PC-9 (cell line): ENCODE measurements at regions not wholly inside any gene's neighbourhood (a gene's known extent, or its start where the extent isn't known, plus 50 kb on each side); places are given as distances from the start of the nearest gene placed in this dataset.

ENCODE experiments used
- CTCF ChIP-seq: fragments of 200-600 bp; sonication (generic); conservative IDR thresholded peaks from 2 replicates; pipeline ENCODE4 v1.6.1; 2017; ENCODE audit warnings: mixed run types, antibody characterized with exemption, mild to moderate bottlenecking, moderate library complexity
- EZH2 ChIP-seq: fragments of 200-600 bp; sonication (generic); IDR thresholded peaks from 2 replicates; pipeline ENCODE4 v1.8.0; 2017; ENCODE audit warnings: antibody characterized with exemption, low read depth

- TF ChIP-seq CTCF: no peak
- TF ChIP-seq EZH2: no peak
Observed at GRCh38 chr20:57794036-57794435, 84.2 kb upstream of the PMEPA1 start.
